ENCODE measurements at regions not wholly inside any gene's neighbourhood (a gene's known extent, or its start where the extent isn't known, plus 50 kb on each side); places are given as distances from the start of the nearest gene placed in this dataset.

GRCh38 chr11:44408711-44409470 lies 99.0 kb upstream of the ALX4 start:
- H3K36me3 ChIP-seq = no peaks in the 10 kb centered on the region
- H3K4me1 ChIP-seq = no peaks in the 10 kb centered on the region
- H3K27ac ChIP-seq = no peak overlapping the region
- no peaks in the 10 kb centered on the region for H3K27me3 ChIP-seq
- intact Hi-C loops (cut with DNase I) = no loop called here
- no peak overlapping the region for H3K4me3 ChIP-seq
- H3K9me3 ChIP-seq = no peaks in the 10 kb centered on the region
- no peak for TF ChIP-seq CTCF (IDR thresholded peaks at IDR 0.05)
- DNase-seq (ENCODE audit: low spot score in 2 of 2) = peak in 1 of 2 donors; percentile 34

GRCh38 chr11:44409558-44410236 lies 99.8 kb upstream of the ALX4 start:
- H3K9me3 ChIP-seq = no peaks in the 10 kb centered on the region
- H3K36me3 ChIP-seq = no peaks in the 10 kb centered on the region
- no peak for TF ChIP-seq CTCF (IDR thresholded peaks at IDR 0.05)
- no peak overlapping the region for H3K4me3 ChIP-seq
- DNase-seq (ENCODE audit: low spot score in 2 of 2) = peak in 1 of 2 donors; percentile 44
- no peaks in the 10 kb centered on the region for H3K27me3 ChIP-seq
- no peaks in the 10 kb centered on the region for H3K4me1 ChIP-seq
- intact Hi-C loops (cut with DNase I) = no loop called here
- no peak overlapping the region for H3K27ac ChIP-seq

- Histone ChIP-seq H3K9me3 (no peaks in the 10 kb centered on the region), H3K27ac (no peak overlapping the region), H3K4me1 (no peaks in the 10 kb centered on the region), H3K4me3 (no peak overlapping the region), H3K36me3 (no peaks in the 10 kb centered on the region), H3K27me3 (no peaks in the 10 kb centered on the region)
- intact Hi-C loops (cut with DNase I) = no loop called here
- no peak for TF ChIP-seq CTCF (IDR thresholded peaks at IDR 0.05)
- no peak for DNase-seq (ENCODE audit: low spot score in 2 of 2)
These were observed 106.8 kb upstream of the ALX4 start for GRCh38 chr11:44416776-44417175.

- Histone ChIP-seq H3K36me3 (no peaks in the 10 kb centered on the region), H3K4me3 (no peak overlapping the region), H3K27me3 (no peaks in the 10 kb centered on the region), H3K9me3 (no peaks in the 10 kb centered on the region), H3K4me1 (no peaks in the 10 kb centered on the region), H3K27ac (no peak overlapping the region)
- no peak for TF ChIP-seq CTCF (IDR thresholded peaks at IDR 0.05)
- DNase-seq (ENCODE audit: low spot score in 2 of 2) = no peak
- intact Hi-C loops (cut with DNase I) = no loop called here
These were observed 108.0 kb upstream of the ALX4 start for GRCh38 chr11:44417731-44418455.

- H3K4me3 ChIP-seq = no peak overlapping the region
- H3K36me3 ChIP-seq = no peaks in the 10 kb centered on the region
- no peaks in the 10 kb centered on the region for H3K9me3 ChIP-seq
- no peak for DNase-seq (ENCODE audit: low spot score in 2 of 2)
- intact Hi-C loops (cut with DNase I) = no loop called here
- H3K27me3 ChIP-seq = no peaks in the 10 kb centered on the region
- no peak overlapping the region for H3K27ac ChIP-seq
- TF ChIP-seq CTCF (IDR thresholded peaks at IDR 0.05) = no peak
- H3K4me1 ChIP-seq = no peaks in the 10 kb centered on the region
These were observed 108.5 kb upstream of the ALX4 start for GRCh38 chr11:44418456-44418830.

Measured in ascending aorta (tissue), 2 donors.